ENCODE measurements at regions not wholly inside any gene's neighbourhood (a gene's known extent, or its start where the extent isn't known, plus 50 kb on each side); places are given as distances from the start of the nearest gene placed in this dataset.
A peak's percentile ranks its signal among the peaks of the same experiment; 100 is the strongest.

GRCh38 chr15:62357431-62357830, 192.3 kb upstream of the C2CD4B start:
- no peak for DNase-seq (ENCODE audit: low read depth)
- no peak overlapping the region for H3K4me3 ChIP-seq (ENCODE audit: control insufficient read depth, low read depth, low read length)
- no peak for TF ChIP-seq CTCF (conservative IDR thresholded peaks at IDR 0.05; ENCODE audit: control insufficient read depth, insufficient read depth, low read depth, low read length)

GRCh38 chr15:62359416-62359815, 194.3 kb upstream of the C2CD4B start:
- DNase-seq (ENCODE audit: low read depth), result no peak
- H3K4me3 ChIP-seq (ENCODE audit: control insufficient read depth, low read depth, low read length), result no peak overlapping the region
- no peak for TF ChIP-seq CTCF (conservative IDR thresholded peaks at IDR 0.05; ENCODE audit: control insufficient read depth, insufficient read depth, low read depth, low read length)

- TF ChIP-seq CTCF (conservative IDR thresholded peaks at IDR 0.05; ENCODE audit: control insufficient read depth, insufficient read depth, low read depth, low read length), result no peak
- no peak overlapping the region for H3K4me3 ChIP-seq (ENCODE audit: control insufficient read depth, low read depth, low read length)
- DNase-seq (ENCODE audit: low read depth), result peak; percentile 5
These were observed 195.4 kb upstream of the C2CD4B start for GRCh38 chr15:62360332-62361097.

GRCh38 chr15:62362144-62362543, 197.1 kb upstream of the C2CD4B start:
- TF ChIP-seq CTCF (conservative IDR thresholded peaks at IDR 0.05; ENCODE audit: control insufficient read depth, insufficient read depth, low read depth, low read length), result no peak
- no peak overlapping the region for H3K4me3 ChIP-seq (ENCODE audit: control insufficient read depth, low read depth, low read length)
- DNase-seq (ENCODE audit: low read depth), result no peak

GRCh38 chr15:62362608-62363007, 197.5 kb upstream of the C2CD4B start:
- peak; percentile 87 for DNase-seq (ENCODE audit: low read depth)
- TF ChIP-seq CTCF (conservative IDR thresholded peaks at IDR 0.05; ENCODE audit: control insufficient read depth, insufficient read depth, low read depth, low read length), result no peak
- no peak overlapping the region for H3K4me3 ChIP-seq (ENCODE audit: control insufficient read depth, low read depth, low read length)

GRCh38 chr15:62363913-62364312, 198.8 kb upstream of the C2CD4B start:
- no peak for DNase-seq (ENCODE audit: low read depth)
- H3K4me3 ChIP-seq (ENCODE audit: control insufficient read depth, low read depth, low read length), result no peak overlapping the region
- no peak for TF ChIP-seq CTCF (conservative IDR thresholded peaks at IDR 0.05; ENCODE audit: control insufficient read depth, insufficient read depth, low read depth, low read length)
